Muscle of leg (tissue), 3 donors: ENCODE measurements at regions not wholly inside any gene's neighbourhood (a gene's known extent, or its start where the extent isn't known, plus 50 kb on each side); places are given as distances from the start of the nearest gene placed in this dataset.

Source experiments
- DNase-seq: peaks from one replicate; pipeline ENCODE4 v3.0.0; 2013
- H3K27ac ChIP-seq: one replicate; pipeline ENCODE4 v1.5.1; 2013; ENCODE audit warnings: mild to moderate bottlenecking, low read length, control low read depth
- H3K27me3 ChIP-seq: one replicate; pipeline ENCODE4 v1.6.1; 2013; ENCODE audit warnings: low read length; ENCODE audit not compliant: control insufficient read depth, insufficient read depth
- H3K36me3 ChIP-seq: one replicate; pipeline ENCODE4 v1.6.1; 2013; ENCODE audit warnings: low read length; ENCODE audit not compliant: control insufficient read depth, insufficient read depth
- H3K4me1 ChIP-seq: one replicate; pipeline ENCODE4 v1.6.1; 2013; ENCODE audit warnings: low read length; ENCODE audit not compliant: control insufficient read depth, insufficient read depth
- H3K4me3 ChIP-seq: one replicate; pipeline ENCODE4 v1.5.1; 2013; ENCODE audit warnings: low read length, control low read depth
- H3K9me3 ChIP-seq: replicated peaks from 2 replicates; pipeline ENCODE4 v1.6.1; 2013; ENCODE audit warnings: low read depth, low read length; ENCODE audit not compliant: control insufficient read depth
- WGBS: methylation state at CpG from one replicate; pipeline ENCODE4 v1.1.5; 2013; ENCODE audit warnings: missing lambda C conversion rate; ENCODE audit not compliant: insufficient coverage; 5-methylcytosine and 5-hydroxymethylcytosine counted together

DNA sequence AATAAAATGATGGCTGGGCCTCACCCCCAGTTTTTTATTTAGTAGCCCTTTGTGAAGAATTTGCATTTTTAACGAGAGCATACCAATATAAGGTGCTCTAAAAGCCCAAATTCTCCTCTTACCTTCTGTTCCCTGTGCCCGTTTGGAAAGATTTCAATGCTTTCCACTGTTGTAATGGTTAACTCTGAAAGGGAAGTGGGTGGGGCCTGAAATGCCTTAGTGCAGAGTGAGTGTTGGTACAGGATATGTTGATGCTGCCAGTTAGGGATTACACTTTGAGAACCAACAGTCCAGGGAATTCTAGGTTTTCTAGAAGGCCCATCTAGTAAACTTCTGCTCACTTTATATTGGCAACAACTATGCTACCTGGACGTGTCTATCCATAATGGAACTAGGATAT lies 562.7 kb upstream of the NRSN1 start:
- H3K4me3 ChIP-seq, result no peak overlapping the region
- no peaks in the 10 kb centered on the region for H3K27me3 ChIP-seq
- no CpG with 5 or more reads among the region's 3 CpGs for WGBS
- H3K27ac ChIP-seq, result no peak overlapping the region
- H3K36me3 ChIP-seq, result no peaks in the 10 kb centered on the region
- no peak for DNase-seq
- H3K9me3 ChIP-seq, result no peaks in the 10 kb centered on the region
- no peaks in the 10 kb centered on the region for H3K4me1 ChIP-seq

DNA sequence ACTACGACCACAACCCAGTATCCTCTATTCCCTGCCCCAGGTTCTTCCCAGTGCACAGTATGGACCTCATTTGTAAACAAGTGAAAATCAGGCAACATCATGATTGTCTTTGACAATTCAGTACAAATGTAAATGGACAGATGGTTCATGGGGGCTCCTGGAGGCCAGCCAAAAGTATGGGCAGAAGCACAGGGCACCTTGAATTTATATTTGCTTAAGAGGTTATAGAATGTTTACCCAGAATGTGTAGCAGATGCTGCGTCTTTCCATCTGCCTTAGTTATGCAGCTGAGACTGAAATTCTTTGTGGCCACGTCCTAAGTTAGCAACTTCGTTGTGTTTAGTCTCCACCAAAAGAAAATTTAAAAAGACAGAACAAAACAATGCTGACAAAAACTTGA lies 559.6 kb upstream of the NRSN1 start:
- no peak for DNase-seq
- H3K4me1 ChIP-seq, result no peaks in the 10 kb centered on the region
- no peaks in the 10 kb centered on the region for H3K9me3 ChIP-seq
- WGBS, result 80% methylated on average over 1 of the region's 4 CpGs
- no peaks in the 10 kb centered on the region for H3K27me3 ChIP-seq
- no peak overlapping the region for H3K4me3 ChIP-seq
- H3K36me3 ChIP-seq, result no peaks in the 10 kb centered on the region
- no peak overlapping the region for H3K27ac ChIP-seq

DNA sequence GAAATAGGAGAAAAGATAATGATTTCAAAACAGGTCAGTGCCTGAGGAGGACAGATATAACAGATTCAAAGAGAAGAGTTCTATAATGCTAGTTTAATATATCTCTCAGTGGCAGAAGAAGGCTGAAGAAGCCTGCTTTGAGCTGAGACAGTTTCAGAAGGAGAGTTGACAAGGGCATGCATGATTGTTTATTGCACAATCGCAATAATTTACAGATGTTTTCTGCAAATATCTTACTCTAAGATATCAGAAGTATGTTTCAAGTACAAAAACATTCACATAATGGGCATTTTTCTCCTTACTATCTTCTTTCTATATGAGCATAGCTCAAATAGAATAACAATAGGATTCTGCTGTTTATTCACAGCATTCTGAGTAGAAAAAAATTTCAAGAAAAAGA lies 557.7 kb upstream of the NRSN1 start:
- no peaks in the 10 kb centered on the region for H3K4me1 ChIP-seq
- DNase-seq, result no peak
- no peaks in the 10 kb centered on the region for H3K27me3 ChIP-seq
- no peak overlapping the region for H3K4me3 ChIP-seq
- no peaks in the 10 kb centered on the region for H3K9me3 ChIP-seq
- H3K27ac ChIP-seq, result no peak overlapping the region
- H3K36me3 ChIP-seq, result no peaks in the 10 kb centered on the region
- no CpG with 5 or more reads among the region's 1 CpG for WGBS

DNA sequence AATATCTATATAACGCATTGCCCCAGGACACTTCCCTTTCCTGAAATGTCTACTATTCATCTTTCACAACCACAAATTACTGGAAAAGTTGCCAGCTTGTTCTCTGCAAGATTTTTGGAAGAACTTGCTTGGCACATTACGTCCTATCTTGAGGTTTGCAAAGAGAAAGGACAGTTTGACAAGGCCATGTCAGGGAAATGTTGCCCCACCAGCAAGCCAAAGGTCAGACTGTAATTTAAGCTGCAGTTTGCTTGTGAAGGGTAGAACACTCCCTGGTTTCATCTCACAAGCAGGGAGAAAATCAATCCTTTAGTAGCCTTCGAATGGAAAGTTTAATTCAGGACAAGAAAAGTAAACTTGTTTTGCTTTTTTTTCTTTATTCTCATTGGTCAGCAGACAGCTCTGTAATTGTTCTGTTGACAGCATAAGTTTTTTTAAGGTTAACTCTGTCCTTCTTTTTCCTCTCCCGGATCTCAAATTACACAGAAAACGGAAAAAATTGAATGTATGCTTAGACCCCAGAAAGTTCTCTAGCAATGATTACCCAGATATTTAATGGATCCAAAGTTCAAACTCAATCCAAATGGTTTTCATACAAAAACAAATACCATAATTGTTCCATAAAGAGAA lies 541.8 kb upstream of the NRSN1 start:
- 61% methylated on average over 2 of the region's 5 CpGs for WGBS
- no peaks in the 10 kb centered on the region for H3K36me3 ChIP-seq
- H3K4me1 ChIP-seq, result no peaks in the 10 kb centered on the region
- H3K27me3 ChIP-seq, result no peaks in the 10 kb centered on the region
- DNase-seq, result no peak
- no peak overlapping the region for H3K4me3 ChIP-seq
- H3K9me3 ChIP-seq, result no peaks in the 10 kb centered on the region
- H3K27ac ChIP-seq, result no peak overlapping the region

DNA sequence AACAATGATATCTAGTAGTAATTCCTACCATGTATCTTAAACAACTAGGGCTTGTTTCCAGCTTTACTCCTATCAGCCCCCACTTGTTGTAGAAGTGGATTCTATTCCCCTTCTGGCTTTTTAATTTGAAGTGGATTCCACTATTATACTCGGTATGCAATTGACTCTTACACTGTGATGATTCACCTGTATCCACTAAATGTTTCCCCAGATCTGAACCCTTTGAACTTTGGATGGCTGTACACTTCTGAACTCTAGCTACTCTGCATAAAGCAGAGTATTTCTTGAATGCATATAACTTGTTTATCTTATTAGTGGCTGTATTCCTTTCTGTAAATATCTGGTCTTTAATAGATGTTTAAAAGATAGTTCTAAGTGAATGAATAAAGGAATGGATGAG lies 538.4 kb upstream of the NRSN1 start:
- Histone ChIP-seq H3K4me3 (no peak overlapping the region), H3K27me3 (no peaks in the 10 kb centered on the region), H3K4me1 (no peaks in the 10 kb centered on the region), H3K27ac (no peak overlapping the region), H3K36me3 (no peaks in the 10 kb centered on the region), H3K9me3 (no peaks in the 10 kb centered on the region)
- WGBS, result no CpG with 5 or more reads among the region's 1 CpG
- DNase-seq, result no peak

DNA sequence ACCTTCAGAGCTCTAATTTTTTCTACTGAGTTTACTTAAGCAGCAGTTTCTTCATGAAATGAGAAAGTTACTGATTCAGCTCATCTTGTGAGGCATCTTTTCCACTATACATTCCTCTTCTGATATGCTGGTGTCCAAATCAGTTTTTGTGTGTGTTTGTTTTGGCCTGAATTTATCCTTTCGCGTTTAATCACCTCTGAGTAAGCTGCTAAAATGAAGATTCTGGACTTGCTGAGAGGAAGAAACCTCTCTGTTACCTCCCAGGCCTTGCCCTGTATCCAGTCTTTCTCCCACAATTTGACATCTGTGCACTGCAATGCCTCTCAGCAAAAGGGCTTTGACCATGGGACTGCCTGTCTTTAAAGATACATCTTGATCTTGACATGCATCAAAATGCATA lies 536.2 kb upstream of the NRSN1 start:
- Histone ChIP-seq H3K4me3 (no peak overlapping the region), H3K36me3 (no peaks in the 10 kb centered on the region), H3K4me1 (no peaks in the 10 kb centered on the region), H3K9me3 (no peaks in the 10 kb centered on the region), H3K27me3 (no peaks in the 10 kb centered on the region), H3K27ac (no peak overlapping the region)
- DNase-seq, result no peak
- WGBS, result no CpG with 5 or more reads among the region's 2 CpGs

DNA sequence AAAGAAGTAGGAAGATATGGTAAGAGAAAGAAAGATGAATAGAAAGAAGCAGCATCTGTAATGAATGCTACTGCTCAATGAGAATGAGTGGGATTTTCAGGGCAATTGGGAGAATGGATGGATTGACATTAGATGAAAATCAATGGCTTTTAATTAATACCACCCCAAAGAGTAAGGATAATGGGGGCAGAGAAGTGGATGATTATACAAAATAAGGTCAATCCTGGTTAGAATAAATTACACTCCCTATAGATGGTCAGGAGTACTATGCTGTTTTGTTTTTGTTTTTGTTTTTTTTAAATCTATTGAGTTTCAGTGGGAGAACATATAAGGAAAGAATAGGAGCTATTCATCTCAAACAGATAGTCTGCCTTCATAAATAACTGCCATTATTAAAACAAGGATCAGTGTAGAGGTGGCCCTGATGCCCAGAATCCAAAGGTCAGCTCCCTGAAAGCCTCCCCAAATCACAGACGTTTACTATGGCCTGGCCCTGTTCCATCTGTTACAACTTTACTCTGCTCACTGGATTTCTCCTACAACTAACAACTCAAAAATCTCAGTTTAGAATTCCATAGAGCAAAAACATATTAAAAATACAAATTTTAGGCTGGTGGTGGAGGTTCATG lies 535.4 kb upstream of the NRSN1 start:
- Histone ChIP-seq H3K4me1 (no peaks in the 10 kb centered on the region), H3K27ac (no peak overlapping the region), H3K4me3 (no peak overlapping the region), H3K27me3 (no peaks in the 10 kb centered on the region), H3K9me3 (no peaks in the 10 kb centered on the region), H3K36me3 (no peaks in the 10 kb centered on the region)
- WGBS, result 0% methylated on average over 1 of the region's 1 CpG
- DNase-seq, result no peak

DNA sequence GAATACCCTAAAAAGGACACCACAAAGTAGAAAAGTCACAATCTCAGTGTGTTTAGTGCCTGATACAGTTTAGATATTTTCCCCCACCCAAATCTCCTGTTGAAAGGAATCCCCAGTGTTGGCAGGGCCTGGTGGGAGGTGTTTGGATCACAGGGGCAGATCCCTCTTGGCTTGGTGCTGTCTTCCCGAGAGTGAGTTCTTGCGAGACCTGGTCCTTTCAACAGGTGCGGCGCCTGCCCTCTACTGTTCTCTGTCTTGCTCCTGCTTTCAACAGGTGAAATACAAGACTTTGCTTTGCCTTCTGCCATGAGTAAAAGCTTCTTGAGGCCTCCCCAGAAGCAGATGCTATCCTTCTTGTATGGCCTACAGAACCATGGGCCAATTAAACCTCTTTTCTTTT lies 534.3 kb upstream of the NRSN1 start:
- DNase-seq, result no peak

DNA sequence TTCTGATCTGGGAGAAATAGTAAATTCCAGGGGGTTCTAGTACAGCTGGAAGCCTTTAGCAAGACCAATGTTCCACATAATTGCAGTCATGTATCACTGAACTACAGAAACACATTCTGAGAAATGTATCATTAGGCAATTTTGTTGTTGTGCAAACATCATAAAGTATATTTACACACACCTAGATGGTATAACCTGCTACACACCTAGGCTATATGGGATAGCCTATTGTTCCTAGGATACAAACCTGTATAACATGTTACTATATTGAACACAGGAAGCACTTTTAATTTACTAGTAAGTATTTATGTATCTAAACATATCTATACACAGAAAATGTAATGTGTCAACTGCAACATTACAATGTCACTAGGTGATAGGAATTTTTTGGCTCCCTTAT lies 525.9 kb upstream of the NRSN1 start:
- no peak overlapping the region for H3K27ac ChIP-seq

More for the DNA sequence above, 534.3 kb upstream of the NRSN1 start:
- Histone ChIP-seq H3K4me3 (no peak overlapping the region), H3K4me1 (no peaks in the 10 kb centered on the region), H3K36me3 (no peaks in the 10 kb centered on the region), H3K27me3 (no peaks in the 10 kb centered on the region), H3K27ac (no peak overlapping the region), H3K9me3 (no peaks in the 10 kb centered on the region)
- whole genome bisulfite sequencing, result 93% methylated on average over 4 of the region's 4 CpGs

DNA sequence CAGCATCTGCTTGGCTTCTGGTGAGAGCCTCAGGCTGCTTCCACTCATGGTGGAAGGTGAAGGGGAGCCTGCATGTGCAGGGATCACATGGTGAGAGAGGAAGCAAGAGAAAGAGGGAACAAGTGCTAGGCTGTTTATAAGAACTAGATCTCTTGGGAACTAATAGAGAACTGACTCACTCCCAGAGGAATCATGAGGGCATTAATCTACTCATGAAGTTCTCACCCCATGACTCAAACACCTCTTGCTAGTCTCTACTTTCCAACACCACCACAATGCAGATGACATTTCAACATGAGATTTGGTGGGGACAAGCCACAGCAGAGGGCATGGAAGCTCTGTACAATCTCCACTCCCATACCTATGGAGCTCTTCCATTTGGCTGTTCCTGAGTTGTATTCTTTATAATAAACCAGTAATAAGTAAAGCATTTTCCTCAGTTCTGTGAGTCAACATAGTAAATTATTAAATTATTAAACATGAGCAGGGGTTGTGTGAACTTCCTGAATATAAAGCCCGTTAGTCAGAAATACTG lies 524.1 kb upstream of the NRSN1 start:
- Histone ChIP-seq H3K27me3 (no peaks in the 10 kb centered on the region), H3K9me3 (no peaks in the 10 kb centered on the region), H3K4me3 (no peak overlapping the region), H3K4me1 (no peaks in the 10 kb centered on the region), H3K27ac (no peak overlapping the region), H3K36me3 (no peaks in the 10 kb centered on the region)
- 57% methylated on average over 1 of the region's 1 CpG for WGBS
- DNase-seq, result no peak

More for the DNA sequence above, 525.9 kb upstream of the NRSN1 start:
- H3K27me3 ChIP-seq, result no peaks in the 10 kb centered on the region
- H3K36me3 ChIP-seq, result no peaks in the 10 kb centered on the region
- no peak overlapping the region for H3K4me3 ChIP-seq
- no peaks in the 10 kb centered on the region for H3K9me3 ChIP-seq
- DNase-seq, result no peak
- no peaks in the 10 kb centered on the region for H3K4me1 ChIP-seq
